DND-41 (cell line): ENCODE measurements at regions not wholly inside any gene's neighbourhood (a gene's known extent, or its start where the extent isn't known, plus 50 kb on each side); places are given as distances from the start of the nearest gene placed in this dataset.

ENCODE experiments used
- CTCF ChIP-seq: IDR thresholded peaks from 2 replicates; pipeline ENCODE4 v1.5.1; 2012; ENCODE audit warnings: borderline replicate concordance, low read length, moderate library complexity, mild to moderate bottlenecking; ENCODE audit not compliant: poor library complexity, severe bottlenecking; ENCODE audit errors: extremely low read depth
- EZH2 ChIP-seq: IDR thresholded peaks from 3 replicates; pipeline ENCODE4 v1.6.1; 2012; ENCODE audit warnings: borderline replicate concordance, low read depth, mild to moderate bottlenecking, moderate library complexity, low read length, inconsistent platforms; ENCODE audit not compliant: severe bottlenecking

GRCh38 chr5:114903767-114904166 lies 265.9 kb downstream of the TRIM36 start:
- TF ChIP-seq CTCF (no peak), EZH2 (no peak)
